GM18520 (cell line): ENCODE measurements at regions not wholly inside any gene's neighbourhood (a gene's known extent, or its start where the extent isn't known, plus 50 kb on each side); places are given as distances from the start of the nearest gene placed in this dataset.
"Not testable (repeated sequence)": the region's sequence is repeated elsewhere in the genome, so short reads cannot be mapped to it uniquely, and the experiment has no call there.

Experiments used
- ATAC-seq: cut with Tn5 transposase; IDR thresholded peaks from one replicate; pipeline ENCODE4 v1.9.1; 2021; ENCODE audit not compliant: unreplicated experiment

DNA sequence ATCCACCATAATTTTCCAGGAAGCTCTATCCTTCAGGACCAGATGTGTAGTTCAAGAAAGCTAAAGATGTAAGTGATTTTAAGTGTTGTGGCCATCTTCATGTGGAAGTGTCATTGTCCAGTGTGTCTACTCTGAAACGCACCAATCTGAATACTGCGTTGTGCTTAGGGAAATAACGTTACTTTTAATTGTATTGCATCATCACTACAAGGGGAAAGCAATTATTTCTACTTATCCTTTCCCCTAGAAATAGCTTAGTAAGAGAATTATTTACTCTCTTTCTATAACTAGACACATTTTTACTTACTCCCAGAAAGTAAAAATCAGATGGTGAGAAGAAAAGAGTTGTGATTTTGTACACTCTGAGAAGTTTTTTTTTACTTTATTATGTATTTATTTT lies 102.4 kb upstream of the DLGAP1 start:
- ATAC-seq, result no peak

DNA sequence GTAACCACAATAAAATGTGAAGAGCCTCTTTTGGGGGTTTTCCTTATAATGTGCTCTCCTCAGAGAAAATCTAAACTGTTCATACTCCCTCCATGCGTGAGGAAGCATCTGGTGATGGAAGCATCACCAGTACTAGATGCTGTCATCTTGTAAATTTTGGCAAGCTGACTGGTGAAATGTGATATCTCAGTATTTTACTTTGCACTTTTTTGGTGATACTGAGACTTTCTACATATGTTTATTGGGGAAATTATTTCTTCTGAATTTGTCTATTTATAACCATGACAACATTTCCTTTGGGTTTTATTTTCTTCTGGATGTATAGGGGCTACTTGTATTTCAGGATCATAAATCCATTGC lies 95.9 kb upstream of the DLGAP1 start:
- no peak for ATAC-seq

DNA sequence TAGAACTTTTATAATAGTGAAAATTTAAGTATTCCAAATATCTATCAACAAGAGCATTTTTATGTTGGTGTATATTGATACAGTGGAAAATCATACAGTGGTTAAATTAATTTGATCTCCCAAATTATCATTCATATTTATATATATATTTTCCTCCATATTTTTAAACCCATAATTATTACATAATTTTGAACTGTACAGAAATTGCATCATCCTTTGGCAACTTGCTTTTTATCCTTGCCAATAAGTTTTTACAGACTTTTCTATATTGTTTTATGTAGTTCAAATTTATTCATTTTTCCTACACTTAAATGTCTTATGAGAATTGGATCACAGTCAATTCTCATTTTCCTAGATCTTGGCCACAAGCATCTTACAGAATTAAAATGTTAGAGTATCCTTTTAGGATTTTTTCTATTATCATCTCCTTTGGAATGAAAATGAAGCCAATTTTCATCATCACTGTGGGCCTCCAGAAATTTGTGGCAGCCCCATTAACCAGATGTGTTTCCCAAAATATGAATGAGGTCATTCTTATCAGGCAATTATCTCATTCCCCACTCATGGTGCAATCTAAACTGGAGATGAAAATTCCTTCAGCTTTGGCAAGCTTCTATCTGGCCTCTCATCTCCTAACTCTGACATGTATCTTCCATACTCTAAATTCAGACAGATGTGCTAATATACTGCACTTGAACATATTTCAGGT lies 94.2 kb upstream of the DLGAP1 start:
- ATAC-seq, result no peak

DNA sequence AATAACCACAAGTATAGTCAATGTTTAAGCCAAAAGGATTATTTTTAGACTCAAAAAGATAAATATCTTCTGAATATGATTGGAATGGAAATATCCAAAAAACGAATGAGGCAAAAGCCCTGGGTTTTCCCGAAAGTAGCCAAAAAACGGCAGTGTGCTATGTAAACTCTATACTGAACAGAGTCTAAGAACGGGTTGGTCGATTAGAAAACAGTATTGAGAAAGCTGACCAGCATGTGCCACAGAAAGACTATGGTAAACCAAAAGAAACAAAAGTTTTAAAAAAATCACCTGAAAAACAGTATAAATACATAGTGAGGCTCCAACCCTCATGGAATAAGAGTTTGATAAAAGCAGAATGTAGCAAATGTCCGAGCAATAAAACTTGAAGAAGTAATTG lies 92.0 kb upstream of the DLGAP1 start:
- ATAC-seq, result no peak

DNA sequence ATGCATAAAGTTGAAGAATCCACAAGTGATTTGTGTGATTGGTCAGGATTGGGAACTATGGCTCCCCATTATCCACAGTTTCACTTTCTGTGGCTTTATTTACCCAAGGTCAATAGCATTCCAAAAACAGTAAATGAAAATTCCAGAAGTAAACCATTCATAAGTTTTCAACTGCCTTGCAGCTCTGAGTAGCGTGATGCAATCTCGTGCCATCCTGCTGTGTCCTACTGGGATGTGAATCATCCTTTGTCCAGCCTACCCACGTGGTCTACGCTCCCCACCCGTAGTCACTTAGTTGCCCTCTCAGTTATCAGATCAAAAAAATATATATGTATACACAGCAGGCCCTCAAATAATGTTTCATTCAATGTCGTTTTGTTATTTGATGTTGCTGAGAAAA lies 89.0 kb upstream of the DLGAP1 start:
- no peak for ATAC-seq

DNA sequence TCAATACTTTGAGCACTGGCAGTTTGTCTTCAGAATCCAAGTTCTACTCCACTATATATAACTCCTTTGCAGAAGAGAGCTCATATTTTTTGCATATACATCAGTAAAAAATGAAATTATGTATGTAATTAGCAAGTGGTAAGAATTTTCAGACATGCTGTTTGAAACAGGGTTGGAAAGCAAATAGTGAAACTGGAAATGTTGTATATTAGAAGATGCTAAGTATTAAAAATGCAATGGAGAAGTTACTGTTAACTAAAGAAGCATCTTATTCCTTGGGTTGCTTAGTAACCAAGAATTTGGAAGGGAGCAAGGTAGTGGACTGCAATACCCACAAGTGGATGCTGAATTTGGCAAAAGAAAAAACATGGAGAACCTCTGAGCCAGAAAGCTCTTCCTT lies 88.6 kb upstream of the DLGAP1 start:
- ATAC-seq, result no peak

DNA sequence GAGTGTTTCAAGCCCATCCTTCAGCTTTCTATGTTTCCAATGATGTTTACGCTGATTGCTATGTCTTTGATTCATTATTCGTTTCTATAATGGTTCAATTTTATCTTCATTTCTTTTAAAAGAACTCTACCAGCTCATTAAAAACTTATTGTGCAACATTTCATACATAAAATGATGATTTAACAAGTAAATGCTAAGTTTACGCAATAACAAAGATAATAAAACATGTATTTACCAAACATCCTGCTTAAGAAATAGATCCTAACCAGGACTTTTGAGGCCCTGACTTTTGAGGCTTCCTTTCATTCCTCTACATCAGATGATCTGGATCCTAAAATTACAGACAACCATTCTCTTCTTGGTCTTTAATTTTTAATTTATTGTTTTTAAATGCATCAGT lies 86.5 kb upstream of the DLGAP1 start:
- no peak for ATAC-seq

DNA sequence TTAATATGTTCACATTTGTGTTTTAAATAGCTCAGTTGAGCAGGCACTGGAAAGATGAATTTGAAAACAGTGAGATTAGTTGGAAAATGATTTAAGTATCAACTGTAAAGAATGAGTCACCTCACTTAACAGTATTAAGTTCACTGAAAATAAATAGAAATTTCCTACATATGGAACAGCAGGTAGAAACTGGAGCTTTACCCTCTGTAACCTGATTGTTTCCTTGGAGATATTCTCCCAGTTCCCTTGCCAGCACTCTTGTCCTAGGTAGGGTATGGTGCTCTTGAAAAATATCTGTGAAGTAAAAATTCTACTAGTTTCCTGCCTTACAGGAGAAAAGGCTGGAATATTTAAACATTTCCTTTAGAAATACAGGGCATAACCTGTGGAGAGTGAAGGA lies 81.3 kb upstream of the DLGAP1 start:
- ATAC-seq, result no peak

DNA sequence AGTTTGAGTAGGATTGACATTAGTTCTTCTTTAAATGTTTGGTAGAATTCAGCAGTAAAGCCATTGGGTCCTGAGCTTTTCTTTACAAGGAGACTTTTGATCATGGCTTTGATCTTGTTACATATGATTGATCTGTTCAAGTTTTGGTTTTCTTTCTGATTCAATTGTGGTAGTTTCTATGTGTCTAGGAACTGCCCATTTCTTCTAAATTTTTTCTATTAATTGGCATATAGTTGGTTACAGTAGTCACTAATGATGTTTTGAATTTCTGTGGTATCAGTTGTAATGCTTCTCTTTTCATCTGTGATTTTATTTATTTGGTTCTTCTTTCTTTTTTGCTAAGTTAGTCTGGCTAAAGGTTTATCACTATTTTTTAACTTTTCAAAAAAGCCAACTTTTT lies 73.3 kb upstream of the DLGAP1 start:
- ATAC-seq, result no peak

DNA sequence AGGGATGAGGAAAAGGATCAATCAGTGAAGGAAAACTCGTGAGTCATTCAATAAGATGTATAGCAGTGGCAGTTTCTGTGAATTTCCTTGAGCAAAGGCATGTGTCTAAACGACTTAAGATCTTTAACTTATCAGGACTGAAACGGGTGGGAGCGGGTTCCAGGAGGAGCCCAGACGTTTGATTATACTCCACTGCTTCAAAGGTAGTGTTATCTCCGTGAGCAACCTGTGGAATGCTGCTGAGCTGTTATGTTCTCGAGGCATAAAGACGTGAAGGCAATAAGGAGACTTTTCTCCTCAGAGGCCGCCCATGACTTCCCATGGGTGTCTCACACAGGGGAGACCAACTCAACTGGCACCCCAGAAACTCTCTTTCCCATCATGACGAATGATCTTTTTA lies 72.7 kb upstream of the DLGAP1 start:
- ATAC-seq, result not testable (repeated sequence)

DNA sequence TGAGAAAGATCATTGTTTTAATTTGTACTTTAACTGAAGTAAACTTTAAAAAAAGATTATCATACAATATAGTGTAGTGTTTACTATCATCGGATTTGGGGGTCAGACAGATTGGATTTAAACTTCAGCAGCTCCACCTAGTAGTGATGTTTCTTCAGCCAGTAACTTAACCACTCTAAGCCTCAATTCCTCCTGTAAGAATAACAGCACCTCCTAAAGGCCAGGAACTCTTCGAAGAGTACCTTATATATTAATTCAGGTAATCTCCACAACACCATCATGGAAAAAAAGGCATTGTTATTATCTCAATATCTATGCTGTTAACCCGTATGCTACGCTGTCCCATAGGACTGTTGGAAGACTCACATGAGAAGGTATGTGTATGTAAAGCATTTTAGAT lies 69.0 kb upstream of the DLGAP1 start:
- ATAC-seq, result no peak

DNA sequence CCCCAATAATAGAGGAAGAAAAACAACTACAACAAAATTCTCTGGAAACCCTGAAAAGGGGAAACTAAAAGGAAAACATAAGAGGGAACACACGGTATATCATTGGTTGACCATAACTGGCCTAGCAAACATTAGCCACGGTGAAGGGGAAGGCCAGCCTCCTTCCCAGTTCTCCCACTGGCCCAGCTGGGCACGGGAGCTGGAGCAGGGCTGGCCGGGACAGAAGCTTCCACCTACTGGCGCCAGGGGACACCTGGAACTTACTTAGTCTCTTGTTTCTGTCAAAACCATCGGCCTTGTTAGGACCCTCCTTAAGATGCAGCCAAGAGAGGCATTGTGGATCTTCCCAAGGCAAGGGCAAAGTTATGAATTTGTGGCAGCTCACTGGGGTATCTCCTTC lies 56.1 kb upstream of the DLGAP1 start:
- ATAC-seq, result no peak

DNA sequence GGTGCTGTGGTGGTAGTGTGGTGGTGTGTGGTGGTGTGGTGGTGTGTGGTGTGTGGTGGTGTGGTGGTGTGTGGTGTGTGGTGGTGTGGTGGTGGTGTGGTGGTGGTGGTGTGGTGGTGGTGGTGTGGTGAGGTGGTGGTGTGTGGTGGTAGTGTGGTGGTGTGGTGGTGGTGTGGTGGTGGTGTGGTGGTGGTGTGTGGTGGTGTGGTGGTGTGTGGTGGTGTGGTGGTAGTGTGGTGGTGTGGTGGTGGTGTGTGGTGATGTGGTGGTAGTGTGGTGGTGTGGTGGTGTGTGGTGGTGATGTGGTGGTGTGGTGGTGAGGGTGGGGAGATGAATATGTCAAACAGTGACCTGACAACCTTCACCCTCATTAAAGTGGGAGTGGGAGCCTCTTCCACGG lies 55.6 kb upstream of the DLGAP1 start:
- ATAC-seq, result no peak

DNA sequence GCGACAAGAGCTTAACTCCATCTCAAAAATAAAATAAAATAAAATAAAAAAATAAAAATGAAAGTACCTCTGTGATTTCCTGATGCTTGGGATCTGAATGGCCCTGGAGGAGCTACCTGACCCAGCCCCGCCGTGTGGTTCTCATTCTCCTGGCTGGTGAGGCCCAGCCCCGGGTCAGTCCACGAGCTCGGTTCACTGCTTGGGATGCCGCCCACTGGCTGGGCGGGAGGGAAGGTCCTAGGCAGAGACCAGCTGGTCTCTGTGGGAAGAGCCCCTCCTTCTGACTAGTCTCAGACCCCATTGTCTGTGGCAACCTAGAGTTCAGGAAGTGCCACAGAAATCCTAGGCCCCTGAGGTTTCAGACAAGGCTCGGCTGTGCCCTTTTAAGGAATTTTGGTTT lies 55.1 kb upstream of the DLGAP1 start:
- no peak for ATAC-seq
